Epithelial cell of proximal tubule (primary cell): ENCODE measurements at regions not wholly inside any gene's neighbourhood (a gene's known extent, or its start where the extent isn't known, plus 50 kb on each side); places are given as distances from the start of the nearest gene placed in this dataset.

Source experiments
- DNase-seq: peaks from one replicate; pipeline ENCODE4 v3.0.0-alpha.2; 2011; ENCODE audit warnings: low read depth
- H3K4me3 ChIP-seq: 2 replicates; pipeline ENCODE4 v1.5.1; 2011; ENCODE audit warnings: low read depth, mild to moderate bottlenecking, low read length
- TF ChIP-seq, protein P1 (sequence below): conservative IDR thresholded peaks from 2 replicates; pipeline ENCODE4 v1.5.1; 2012; ENCODE audit warnings: low read depth, mild to moderate bottlenecking, low read length

DNA sequence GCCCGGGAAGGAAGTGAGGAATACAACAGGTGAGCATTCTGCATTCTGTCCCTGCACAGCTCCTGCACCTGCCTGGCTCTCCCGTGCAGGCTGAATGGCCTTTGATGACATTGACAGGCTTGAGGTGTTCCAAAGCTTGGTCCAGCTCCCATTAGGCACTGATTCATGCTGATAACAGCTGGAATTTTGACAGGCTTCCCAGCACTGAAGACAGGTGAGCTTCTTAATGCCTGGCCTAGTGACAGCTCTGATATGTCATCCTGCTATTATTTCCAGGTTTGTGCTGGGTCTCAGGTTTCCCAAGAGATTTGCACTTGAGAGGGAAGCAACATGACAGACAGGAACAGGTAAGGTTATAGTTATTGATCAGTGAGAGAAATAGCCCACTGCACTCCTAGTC lies 58.0 kb upstream of the MTNR1B start:
- TF ChIP-seq, protein P1, sequence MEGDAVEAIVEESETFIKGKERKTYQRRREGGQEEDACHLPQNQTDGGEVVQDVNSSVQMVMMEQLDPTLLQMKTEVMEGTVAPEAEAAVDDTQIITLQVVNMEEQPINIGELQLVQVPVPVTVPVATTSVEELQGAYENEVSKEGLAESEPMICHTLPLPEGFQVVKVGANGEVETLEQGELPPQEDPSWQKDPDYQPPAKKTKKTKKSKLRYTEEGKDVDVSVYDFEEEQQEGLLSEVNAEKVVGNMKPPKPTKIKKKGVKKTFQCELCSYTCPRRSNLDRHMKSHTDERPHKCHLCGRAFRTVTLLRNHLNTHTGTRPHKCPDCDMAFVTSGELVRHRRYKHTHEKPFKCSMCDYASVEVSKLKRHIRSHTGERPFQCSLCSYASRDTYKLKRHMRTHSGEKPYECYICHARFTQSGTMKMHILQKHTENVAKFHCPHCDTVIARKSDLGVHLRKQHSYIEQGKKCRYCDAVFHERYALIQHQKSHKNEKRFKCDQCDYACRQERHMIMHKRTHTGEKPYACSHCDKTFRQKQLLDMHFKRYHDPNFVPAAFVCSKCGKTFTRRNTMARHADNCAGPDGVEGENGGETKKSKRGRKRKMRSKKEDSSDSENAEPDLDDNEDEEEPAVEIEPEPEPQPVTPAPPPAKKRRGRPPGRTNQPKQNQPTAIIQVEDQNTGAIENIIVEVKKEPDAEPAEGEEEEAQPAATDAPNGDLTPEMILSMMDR: no peak
- DNase-seq: no peak

DNA sequence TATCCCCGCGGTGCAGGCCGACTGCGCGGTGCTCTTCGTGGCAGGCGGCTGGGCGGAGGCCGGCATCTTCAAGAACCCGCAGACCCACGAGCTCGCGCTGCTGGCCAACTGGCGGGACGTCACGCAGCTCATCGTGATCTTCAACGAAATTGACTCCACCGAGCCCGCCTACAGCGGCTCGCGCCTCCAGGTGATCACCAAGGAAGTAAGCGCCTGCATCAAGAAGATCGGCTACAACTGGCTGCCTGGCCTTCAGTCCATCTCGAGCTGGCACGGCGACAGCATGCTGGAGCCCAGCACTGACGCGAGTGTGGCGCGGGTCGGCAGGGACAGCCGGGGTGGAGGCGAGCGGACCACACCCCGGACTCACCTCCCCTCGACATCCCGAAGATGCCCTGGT lies 53.9 kb upstream of the MTNR1B start:
- H3K4me3 ChIP-seq: no peak overlapping the region
- DNase-seq: no peak
- TF ChIP-seq, protein P1: no peak

More for the DNA sequence above, 58.0 kb upstream of the MTNR1B start:
- no peak overlapping the region for H3K4me3 ChIP-seq

DNA sequence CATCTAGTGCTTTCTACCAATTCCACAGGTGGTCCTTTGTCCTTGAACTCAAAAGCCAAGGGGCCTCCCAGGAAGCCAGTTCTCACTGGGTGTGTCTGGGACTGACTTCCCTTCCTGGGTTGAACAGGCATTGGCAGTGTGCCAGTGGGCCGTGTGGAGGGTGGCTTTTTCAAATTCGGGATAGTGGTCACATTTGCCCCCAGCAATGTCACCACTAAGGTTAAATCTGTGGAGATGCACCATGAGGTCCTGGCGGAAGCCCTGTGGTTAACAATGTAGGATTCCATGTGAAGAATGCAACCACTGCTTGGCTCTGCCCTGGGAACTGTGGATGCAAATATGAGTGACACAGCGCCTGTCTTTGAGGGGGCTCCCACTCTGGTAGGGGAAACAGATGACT lies 53.2 kb upstream of the MTNR1B start:
- DNase-seq: no peak
- TF ChIP-seq, protein P1: no peak
- no peak overlapping the region for H3K4me3 ChIP-seq

DNA sequence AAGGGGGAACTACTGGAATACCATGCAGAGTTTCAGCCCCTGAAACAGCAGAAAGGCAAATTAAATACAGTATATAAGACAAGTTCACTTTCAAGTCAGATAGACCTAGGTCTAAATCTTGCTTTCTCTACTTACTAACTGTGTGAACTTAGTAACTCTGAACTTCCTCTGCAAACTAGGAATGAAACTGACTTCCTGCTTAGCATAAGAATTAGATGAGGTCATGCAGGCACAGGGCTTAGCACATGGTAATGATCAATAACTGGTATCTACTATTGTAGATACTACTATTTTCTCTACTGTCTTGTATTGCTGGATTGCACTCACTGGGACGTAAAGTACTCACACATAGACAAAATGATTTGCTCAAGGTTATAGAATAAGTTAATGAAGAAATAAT lies 51.5 kb upstream of the MTNR1B start:
- no peak overlapping the region for H3K4me3 ChIP-seq
- TF ChIP-seq, protein P1: no peak
- DNase-seq: no peak

DNA sequence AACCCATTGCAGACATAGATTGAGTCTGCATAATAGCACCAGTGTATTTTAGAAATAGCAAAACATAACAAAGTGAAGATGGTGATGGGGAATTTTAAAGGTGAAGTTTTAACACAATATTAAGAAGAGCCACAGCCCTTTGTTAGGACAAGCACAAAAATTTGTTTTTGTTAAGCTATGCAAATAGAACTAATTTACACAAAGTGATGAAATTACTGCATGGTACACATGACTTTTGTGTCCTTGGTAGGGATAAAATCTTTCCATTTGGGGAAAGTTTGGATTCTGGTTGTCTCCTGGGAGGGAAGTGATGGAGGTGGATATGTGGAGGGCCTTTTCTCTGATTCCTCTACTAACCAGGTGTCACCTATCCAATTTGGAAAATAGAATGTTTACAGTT lies 50.4 kb upstream of the MTNR1B start:
- TF ChIP-seq, protein P1: no peak
- no peak for DNase-seq
- H3K4me3 ChIP-seq: no peak overlapping the region
